ENCODE measurements at regions not wholly inside any gene's neighbourhood (a gene's known extent, or its start where the extent isn't known, plus 50 kb on each side); places are given as distances from the start of the nearest gene placed in this dataset.

- H3K9me3 ChIP-seq (replicated peaks; ENCODE audit: low read length) = no peaks in the 10 kb centered on the region
- H3K4me1 ChIP-seq (ENCODE audit: control insufficient read depth, insufficient read depth, low read length) = no peaks in the 10 kb centered on the region
- no peak overlapping the region for H3K4me2 ChIP-seq (ENCODE audit: low read length)
- no peak overlapping the region for H3K4me3 ChIP-seq (ENCODE audit: low read length)
- H3K27me3 ChIP-seq (ENCODE audit: control insufficient read depth, insufficient read depth, low read length) = no peaks in the 10 kb centered on the region
- no peak overlapping the region for H3K9ac ChIP-seq (ENCODE audit: low read depth, low read length)
- H3K36me3 ChIP-seq (ENCODE audit: insufficient read depth, low read length) = no peaks in the 10 kb centered on the region
These were observed 62.7 kb upstream of the BRINP3 start for GRCh38 chr1:190540366-190540765.

DNA sequence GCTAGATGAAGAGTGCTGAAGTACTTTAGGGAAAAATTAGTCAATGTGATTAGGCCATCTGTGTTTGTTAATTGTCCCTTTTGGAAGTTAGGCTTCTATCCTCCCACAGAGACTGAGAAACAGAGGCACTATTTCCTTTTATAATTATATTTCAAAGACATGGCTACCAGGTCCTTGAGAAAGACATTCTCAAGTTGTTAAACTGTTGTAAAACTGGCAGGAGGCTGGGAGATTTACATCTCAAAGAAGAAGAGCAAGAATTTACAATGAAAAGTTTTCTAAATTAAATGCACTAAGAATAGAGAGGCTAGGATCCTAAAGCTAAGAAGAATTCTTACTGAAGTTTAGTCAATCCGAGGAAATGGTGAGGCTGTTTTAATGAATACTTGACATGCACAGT is 74.0 kb upstream of the BRINP3 start:
- Histone ChIP-seq H3K4me3 (ENCODE audit: low read length) (no peak overlapping the region), H3K9me3 (replicated peaks; ENCODE audit: low read length) (no peaks in the 10 kb centered on the region), H3K4me1 (ENCODE audit: control insufficient read depth, insufficient read depth, low read length) (no peaks in the 10 kb centered on the region), H3K27me3 (ENCODE audit: control insufficient read depth, insufficient read depth, low read length) (no peaks in the 10 kb centered on the region), H3K9ac (ENCODE audit: low read depth, low read length) (no peak overlapping the region), H3K4me2 (ENCODE audit: low read length) (no peak overlapping the region), H3K36me3 (ENCODE audit: insufficient read depth, low read length) (no peaks in the 10 kb centered on the region)

DNA sequence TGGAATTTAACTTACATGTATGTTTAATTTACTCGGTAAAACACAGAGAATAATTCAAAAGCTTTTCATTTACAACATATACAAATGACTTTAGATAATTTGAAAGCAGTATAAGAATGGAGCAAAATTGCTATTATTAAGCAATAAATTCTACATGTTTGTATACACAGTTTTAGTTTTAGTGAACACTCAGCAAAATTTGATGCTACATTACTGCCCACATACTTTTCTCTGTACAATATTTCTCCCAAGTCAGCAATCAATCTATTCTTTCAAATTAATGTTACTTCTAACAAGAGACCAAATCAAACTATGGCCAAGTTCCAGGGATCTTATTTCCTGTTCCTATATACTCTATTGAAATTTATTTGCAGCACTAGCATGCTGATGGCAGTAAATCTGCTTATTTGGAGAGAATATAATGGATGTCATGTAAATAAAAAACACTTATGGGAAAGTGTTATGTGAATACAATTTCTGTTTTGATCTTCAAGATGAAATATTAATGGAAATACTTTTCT is 82.6 kb upstream of the BRINP3 start:
- H3K9me3 ChIP-seq (replicated peaks; ENCODE audit: low read length) = no peaks in the 10 kb centered on the region
- no peak overlapping the region for H3K4me2 ChIP-seq (ENCODE audit: low read length)
- no peaks in the 10 kb centered on the region for H3K36me3 ChIP-seq (ENCODE audit: insufficient read depth, low read length)
- H3K9ac ChIP-seq (ENCODE audit: low read depth, low read length) = no peak overlapping the region
- H3K4me1 ChIP-seq (ENCODE audit: control insufficient read depth, insufficient read depth, low read length) = no peaks in the 10 kb centered on the region
- no peaks in the 10 kb centered on the region for H3K27me3 ChIP-seq (ENCODE audit: control insufficient read depth, insufficient read depth, low read length)
- no peak overlapping the region for H3K4me3 ChIP-seq (ENCODE audit: low read length)

DNA sequence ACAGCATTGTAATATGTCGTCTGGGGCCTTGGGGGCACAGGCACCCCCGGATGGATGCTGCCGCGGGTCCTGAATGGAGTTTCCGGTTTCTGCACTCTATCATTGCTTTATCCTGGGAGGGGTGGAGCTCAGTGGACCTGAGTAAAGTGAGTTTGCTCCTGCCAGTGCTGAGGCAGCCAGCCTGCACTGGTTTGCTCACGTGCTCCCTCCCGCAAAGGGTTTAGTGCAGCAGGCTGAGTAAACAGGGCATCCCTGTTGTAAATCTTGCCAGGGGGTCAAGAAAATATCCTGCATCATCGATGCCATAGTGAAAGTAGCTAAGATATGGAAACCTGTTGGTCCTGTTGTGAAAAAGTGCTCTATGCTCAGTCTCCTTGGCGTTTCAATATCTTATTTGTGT is 85.6 kb upstream of the BRINP3 start:
- H3K9me3 ChIP-seq (replicated peaks; ENCODE audit: low read length) = no peaks in the 10 kb centered on the region
- H3K36me3 ChIP-seq (ENCODE audit: insufficient read depth, low read length) = no peaks in the 10 kb centered on the region
- no peak overlapping the region for H3K9ac ChIP-seq (ENCODE audit: low read depth, low read length)
- H3K27me3 ChIP-seq (ENCODE audit: control insufficient read depth, insufficient read depth, low read length) = no peaks in the 10 kb centered on the region
- H3K4me1 ChIP-seq (ENCODE audit: control insufficient read depth, insufficient read depth, low read length) = no peaks in the 10 kb centered on the region
- H3K4me2 ChIP-seq (ENCODE audit: low read length) = no peak overlapping the region
- no peak overlapping the region for H3K4me3 ChIP-seq (ENCODE audit: low read length)

DNA sequence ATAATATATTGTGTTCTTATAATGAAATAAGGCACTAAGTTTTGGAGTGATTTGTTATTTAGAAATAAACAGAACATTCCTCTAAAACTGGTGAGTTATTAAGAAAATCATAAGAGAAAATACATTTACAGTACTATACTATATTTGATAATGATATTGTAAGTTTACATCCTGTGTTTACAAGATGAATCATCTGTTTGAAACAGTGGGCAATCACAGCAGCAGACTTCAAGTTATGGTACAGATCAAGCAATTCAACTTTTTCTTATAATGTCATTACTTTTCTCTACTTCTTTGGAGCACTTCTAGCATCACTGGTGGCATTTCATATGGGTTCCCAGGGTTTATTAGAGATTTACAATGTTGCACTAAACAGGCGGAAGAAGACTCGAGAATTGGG is 86.5 kb upstream of the BRINP3 start:
- H3K4me1 ChIP-seq (ENCODE audit: control insufficient read depth, insufficient read depth, low read length) = no peaks in the 10 kb centered on the region
- H3K4me3 ChIP-seq (ENCODE audit: low read length) = no peak overlapping the region
- no peaks in the 10 kb centered on the region for H3K27me3 ChIP-seq (ENCODE audit: control insufficient read depth, insufficient read depth, low read length)
- H3K9ac ChIP-seq (ENCODE audit: low read depth, low read length) = no peak overlapping the region
- no peak overlapping the region for H3K4me2 ChIP-seq (ENCODE audit: low read length)
- no peaks in the 10 kb centered on the region for H3K9me3 ChIP-seq (replicated peaks; ENCODE audit: low read length)
- H3K36me3 ChIP-seq (ENCODE audit: insufficient read depth, low read length) = no peaks in the 10 kb centered on the region

GRCh38 chr1:190578017-190578416 is 100.4 kb upstream of the BRINP3 start:
- Histone ChIP-seq H3K9me3 (replicated peaks; ENCODE audit: low read length) (no peaks in the 10 kb centered on the region), H3K4me1 (ENCODE audit: control insufficient read depth, insufficient read depth, low read length) (no peaks in the 10 kb centered on the region), H3K4me2 (ENCODE audit: low read length) (no peak overlapping the region), H3K27me3 (ENCODE audit: control insufficient read depth, insufficient read depth, low read length) (no peaks in the 10 kb centered on the region), H3K9ac (ENCODE audit: low read depth, low read length) (no peak overlapping the region), H3K4me3 (ENCODE audit: low read length) (no peak overlapping the region), H3K36me3 (ENCODE audit: insufficient read depth, low read length) (no peaks in the 10 kb centered on the region)

- Histone ChIP-seq H3K4me3 (ENCODE audit: low read length) (no peak overlapping the region), H3K4me1 (ENCODE audit: control insufficient read depth, insufficient read depth, low read length) (no peaks in the 10 kb centered on the region), H3K9ac (ENCODE audit: low read depth, low read length) (no peak overlapping the region), H3K36me3 (ENCODE audit: insufficient read depth, low read length) (no peaks in the 10 kb centered on the region), H3K9me3 (replicated peaks; ENCODE audit: low read length) (no peaks in the 10 kb centered on the region), H3K27me3 (ENCODE audit: control insufficient read depth, insufficient read depth, low read length) (no peaks in the 10 kb centered on the region), H3K4me2 (ENCODE audit: low read length) (no peak overlapping the region)
These were observed 100.9 kb upstream of the BRINP3 start for GRCh38 chr1:190578526-190578925.

GRCh38 chr1:190579552-190580193 is 102.0 kb upstream of the BRINP3 start:
- no peak overlapping the region for H3K4me2 ChIP-seq (ENCODE audit: low read length)
- no peak overlapping the region for H3K4me3 ChIP-seq (ENCODE audit: low read length)
- H3K36me3 ChIP-seq (ENCODE audit: insufficient read depth, low read length) = no peaks in the 10 kb centered on the region
- no peaks in the 10 kb centered on the region for H3K9me3 ChIP-seq (replicated peaks; ENCODE audit: low read length)
- no peaks in the 10 kb centered on the region for H3K27me3 ChIP-seq (ENCODE audit: control insufficient read depth, insufficient read depth, low read length)
- H3K4me1 ChIP-seq (ENCODE audit: control insufficient read depth, insufficient read depth, low read length) = no peaks in the 10 kb centered on the region
- H3K9ac ChIP-seq (ENCODE audit: low read depth, low read length) = no peak overlapping the region

DNA sequence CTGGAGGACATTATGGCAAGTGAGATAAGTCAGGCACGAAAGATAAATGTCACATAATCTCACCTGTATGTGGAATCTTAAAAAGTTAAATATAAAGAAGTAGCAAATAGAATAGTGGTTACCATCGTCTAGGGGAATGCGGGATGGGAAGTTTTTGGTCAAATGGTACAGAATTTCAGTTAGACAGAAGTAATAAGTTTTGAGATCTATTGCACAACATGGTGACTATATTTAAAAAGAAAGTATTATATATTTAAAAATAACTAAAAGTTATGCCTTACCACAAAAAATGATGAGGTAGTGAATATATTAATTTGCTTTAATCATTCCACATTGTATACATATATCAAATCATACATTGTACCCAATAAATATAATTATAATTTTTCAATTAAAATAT is 106.2 kb upstream of the BRINP3 start:
- no peak overlapping the region for H3K4me3 ChIP-seq (ENCODE audit: low read length)
- no peaks in the 10 kb centered on the region for H3K4me1 ChIP-seq (ENCODE audit: control insufficient read depth, insufficient read depth, low read length)
- no peak overlapping the region for H3K4me2 ChIP-seq (ENCODE audit: low read length)
- no peaks in the 10 kb centered on the region for H3K9me3 ChIP-seq (replicated peaks; ENCODE audit: low read length)
- no peaks in the 10 kb centered on the region for H3K36me3 ChIP-seq (ENCODE audit: insufficient read depth, low read length)
- H3K27me3 ChIP-seq (ENCODE audit: control insufficient read depth, insufficient read depth, low read length) = no peaks in the 10 kb centered on the region
- no peak overlapping the region for H3K9ac ChIP-seq (ENCODE audit: low read depth, low read length)

DNA sequence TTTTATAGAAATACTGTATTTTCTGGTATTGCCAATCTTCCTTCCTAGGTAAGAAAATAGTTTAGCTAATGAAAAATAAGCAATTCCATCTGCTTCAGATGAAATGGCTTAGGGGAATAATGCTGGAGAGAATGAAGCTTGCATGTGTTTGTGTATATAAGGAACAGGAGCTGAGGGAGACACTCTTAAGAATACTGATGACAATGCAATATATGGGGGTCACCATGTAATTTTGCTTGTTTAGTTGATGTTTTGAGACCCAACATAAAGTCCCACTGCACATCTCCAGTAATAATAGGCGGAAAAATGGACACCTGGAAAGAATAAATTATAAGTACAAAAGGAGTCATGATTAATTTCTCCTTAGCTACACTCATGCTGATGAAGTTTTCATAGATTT is 110.8 kb upstream of the BRINP3 start:
- H3K4me2 ChIP-seq (ENCODE audit: low read length) = no peak overlapping the region
- H3K36me3 ChIP-seq (ENCODE audit: insufficient read depth, low read length) = no peaks in the 10 kb centered on the region
- H3K4me3 ChIP-seq (ENCODE audit: low read length) = no peak overlapping the region
- H3K9me3 ChIP-seq (replicated peaks; ENCODE audit: low read length) = peaks cover 6% of the 10 kb centered on the region
- H3K4me1 ChIP-seq (ENCODE audit: control insufficient read depth, insufficient read depth, low read length) = no peaks in the 10 kb centered on the region
- H3K27me3 ChIP-seq (ENCODE audit: control insufficient read depth, insufficient read depth, low read length) = no peaks in the 10 kb centered on the region
- no peak overlapping the region for H3K9ac ChIP-seq (ENCODE audit: low read depth, low read length)

- Histone ChIP-seq H3K27me3 (ENCODE audit: control insufficient read depth, insufficient read depth, low read length) (no peaks in the 10 kb centered on the region), H3K9me3 (replicated peaks; ENCODE audit: low read length) (peaks cover 6% of the 10 kb centered on the region), H3K4me1 (ENCODE audit: control insufficient read depth, insufficient read depth, low read length) (no peaks in the 10 kb centered on the region), H3K9ac (ENCODE audit: low read depth, low read length) (no peak overlapping the region), H3K4me2 (ENCODE audit: low read length) (no peak overlapping the region), H3K4me3 (ENCODE audit: low read length) (no peak overlapping the region), H3K36me3 (ENCODE audit: insufficient read depth, low read length) (no peaks in the 10 kb centered on the region)
These were observed 117.8 kb upstream of the BRINP3 start for GRCh38 chr1:190595438-190595837.

DNA sequence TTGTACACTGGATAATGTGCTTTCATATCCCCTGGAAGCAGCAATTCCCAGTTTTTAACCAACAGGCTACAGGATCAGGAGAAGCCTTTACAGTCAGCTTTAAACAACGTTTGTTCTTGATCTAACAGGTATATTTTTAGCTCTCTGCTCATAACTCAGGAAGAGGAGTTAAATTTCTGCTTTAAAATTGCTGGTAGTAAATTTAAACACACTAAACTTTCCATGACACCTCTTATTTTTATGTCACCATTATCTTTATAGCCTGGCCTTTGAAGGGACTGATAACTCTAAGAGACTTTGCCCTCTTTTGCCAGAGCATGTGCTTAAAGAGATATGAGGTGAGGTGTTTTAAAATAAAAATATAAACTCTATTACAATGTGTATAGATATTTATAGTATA is 119.6 kb upstream of the BRINP3 start:
- Histone ChIP-seq H3K4me2 (ENCODE audit: low read length) (no peak overlapping the region), H3K36me3 (ENCODE audit: insufficient read depth, low read length) (no peaks in the 10 kb centered on the region), H3K4me1 (ENCODE audit: control insufficient read depth, insufficient read depth, low read length) (no peaks in the 10 kb centered on the region), H3K27me3 (ENCODE audit: control insufficient read depth, insufficient read depth, low read length) (no peaks in the 10 kb centered on the region), H3K4me3 (ENCODE audit: low read length) (no peak overlapping the region), H3K9me3 (replicated peaks; ENCODE audit: low read length) (no peaks in the 10 kb centered on the region), H3K9ac (ENCODE audit: low read depth, low read length) (no peak overlapping the region)

All from skeletal muscle satellite cell (primary cell).